ENCODE measurements at regions not wholly inside any gene's neighbourhood (a gene's known extent, or its start where the extent isn't known, plus 50 kb on each side); places are given as distances from the start of the nearest gene placed in this dataset.

- Histone ChIP-seq H3K4me1 (ENCODE audit: insufficient read depth, low read length) (no peaks in the 10 kb centered on the region), H3K9me3 (ENCODE audit: low read depth, low read length) (no peaks in the 10 kb centered on the region), H3K27me3 (ENCODE audit: insufficient read depth, low read length) (no peaks in the 10 kb centered on the region), H3K4me3 (ENCODE audit: low read length) (no peak overlapping the region)
Observed at GRCh38 chr6:100165442-100165841, 171.4 kb upstream of the MCHR2 start.

DNA sequence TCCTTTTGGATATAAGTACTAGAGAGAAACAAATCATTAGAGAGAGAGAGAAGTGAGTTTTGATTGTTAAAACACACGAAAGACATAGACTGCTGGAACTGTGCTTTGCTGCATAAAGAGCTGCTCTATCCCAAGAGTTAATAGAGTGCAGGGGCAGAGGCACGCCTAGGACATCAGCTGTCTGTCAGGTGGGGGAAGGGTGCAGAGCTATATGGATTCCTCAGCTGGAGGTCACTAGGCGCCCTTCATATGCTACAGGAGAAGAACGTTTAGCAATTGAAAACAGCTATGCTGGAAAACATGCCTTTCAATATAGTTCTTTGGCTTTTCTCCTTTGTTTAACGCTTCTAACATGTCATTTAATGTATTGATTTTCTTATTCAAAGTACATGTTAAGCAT lies 169.0 kb upstream of the MCHR2 start:
- no peaks in the 10 kb centered on the region for H3K4me1 ChIP-seq (ENCODE audit: insufficient read depth, low read length)
- no peak overlapping the region for H3K4me3 ChIP-seq (ENCODE audit: low read length)
- H3K27me3 ChIP-seq (ENCODE audit: insufficient read depth, low read length), result no peaks in the 10 kb centered on the region
- H3K9me3 ChIP-seq (ENCODE audit: low read depth, low read length), result no peaks in the 10 kb centered on the region

- H3K27me3 ChIP-seq (ENCODE audit: insufficient read depth, low read length), result no peaks in the 10 kb centered on the region
- H3K4me1 ChIP-seq (ENCODE audit: insufficient read depth, low read length), result no peaks in the 10 kb centered on the region
- H3K9me3 ChIP-seq (ENCODE audit: low read depth, low read length), result no peaks in the 10 kb centered on the region
Observed at GRCh38 chr6:100161782-100162365, 167.9 kb upstream of the MCHR2 start.

GRCh38 chr6:100160930-100161329 lies 166.9 kb upstream of the MCHR2 start:
- Histone ChIP-seq H3K4me1 (ENCODE audit: insufficient read depth, low read length) (no peaks in the 10 kb centered on the region), H3K9me3 (ENCODE audit: low read depth, low read length) (no peaks in the 10 kb centered on the region), H3K4me3 (ENCODE audit: low read length) (no peak overlapping the region), H3K27me3 (ENCODE audit: insufficient read depth, low read length) (no peaks in the 10 kb centered on the region)

More at GRCh38 chr6:100161782-100162365, 167.9 kb upstream of the MCHR2 start:
- no peak overlapping the region for H3K4me3 ChIP-seq (ENCODE audit: low read length)

- Histone ChIP-seq H3K4me1 (ENCODE audit: insufficient read depth, low read length) (no peaks in the 10 kb centered on the region), H3K4me3 (ENCODE audit: low read length) (no peak overlapping the region), H3K9me3 (ENCODE audit: low read depth, low read length) (no peaks in the 10 kb centered on the region), H3K27me3 (ENCODE audit: insufficient read depth, low read length) (no peaks in the 10 kb centered on the region)
Observed at GRCh38 chr6:100155141-100155540, 161.1 kb upstream of the MCHR2 start.

- H3K27me3 ChIP-seq (ENCODE audit: insufficient read depth, low read length), result no peaks in the 10 kb centered on the region
- no peaks in the 10 kb centered on the region for H3K4me1 ChIP-seq (ENCODE audit: insufficient read depth, low read length)
- no peaks in the 10 kb centered on the region for H3K9me3 ChIP-seq (ENCODE audit: low read depth, low read length)
- H3K4me3 ChIP-seq (ENCODE audit: low read length), result no peak overlapping the region
Observed at GRCh38 chr6:100153636-100154275, 159.7 kb upstream of the MCHR2 start.

DNA sequence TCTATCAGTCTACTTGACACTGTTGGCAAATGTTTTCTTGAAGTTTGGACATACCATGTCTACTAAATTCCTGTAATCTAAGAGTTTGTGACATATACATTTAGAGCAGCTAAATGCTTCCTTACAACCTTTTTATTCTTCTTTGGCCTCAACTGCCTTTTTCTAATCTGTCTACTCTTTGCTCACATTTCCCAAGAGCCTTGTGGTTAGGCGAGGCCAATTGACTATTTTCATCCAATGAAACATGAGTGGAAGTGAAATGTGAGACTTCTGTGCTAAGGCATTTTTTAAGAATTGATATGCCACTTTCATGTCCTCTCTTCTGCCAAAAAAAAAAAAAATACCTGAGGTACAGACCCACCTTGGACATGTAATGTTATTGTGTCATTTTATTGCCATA lies 158.2 kb upstream of the MCHR2 start:
- Histone ChIP-seq H3K9me3 (ENCODE audit: low read depth, low read length) (no peaks in the 10 kb centered on the region), H3K27me3 (ENCODE audit: insufficient read depth, low read length) (no peaks in the 10 kb centered on the region), H3K4me1 (ENCODE audit: insufficient read depth, low read length) (no peaks in the 10 kb centered on the region), H3K4me3 (ENCODE audit: low read length) (no peak overlapping the region)

- no peaks in the 10 kb centered on the region for H3K4me1 ChIP-seq (ENCODE audit: insufficient read depth, low read length)
- no peaks in the 10 kb centered on the region for H3K27me3 ChIP-seq (ENCODE audit: insufficient read depth, low read length)
- no peak overlapping the region for H3K4me3 ChIP-seq (ENCODE audit: low read length)
- no peaks in the 10 kb centered on the region for H3K9me3 ChIP-seq (ENCODE audit: low read depth, low read length)
Observed at GRCh38 chr6:100144991-100145390, 151.0 kb upstream of the MCHR2 start.

- no peaks in the 10 kb centered on the region for H3K4me1 ChIP-seq (ENCODE audit: insufficient read depth, low read length)
- H3K4me3 ChIP-seq (ENCODE audit: low read length), result no peak overlapping the region
- no peaks in the 10 kb centered on the region for H3K9me3 ChIP-seq (ENCODE audit: low read depth, low read length)
- no peaks in the 10 kb centered on the region for H3K27me3 ChIP-seq (ENCODE audit: insufficient read depth, low read length)
Observed at GRCh38 chr6:100138346-100139022, 144.5 kb upstream of the MCHR2 start.

- Histone ChIP-seq H3K4me1 (ENCODE audit: insufficient read depth, low read length) (no peaks in the 10 kb centered on the region), H3K27me3 (ENCODE audit: insufficient read depth, low read length) (no peaks in the 10 kb centered on the region), H3K4me3 (ENCODE audit: low read length) (no peak overlapping the region), H3K9me3 (ENCODE audit: low read depth, low read length) (no peaks in the 10 kb centered on the region)
Observed at GRCh38 chr6:100137759-100138158, 143.7 kb upstream of the MCHR2 start.

DNA sequence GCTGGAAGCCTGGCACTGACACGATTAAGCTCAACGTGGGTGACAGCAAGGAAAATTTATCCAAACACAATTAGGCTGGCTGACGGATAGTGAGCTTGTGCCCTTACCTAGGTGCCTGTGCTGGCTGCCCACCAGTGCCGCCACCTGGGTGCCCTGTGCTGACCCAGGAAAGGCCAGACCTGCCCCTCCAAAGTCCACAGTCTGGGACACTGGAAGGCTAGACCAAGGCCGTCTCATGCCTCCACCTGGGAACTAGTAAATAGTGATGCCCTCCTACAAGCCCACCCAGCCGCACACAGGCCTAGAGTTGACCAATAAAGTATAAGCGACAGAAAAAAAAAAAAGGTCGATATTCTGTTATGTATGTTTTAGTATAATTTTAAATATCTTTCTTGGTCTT lies 142.6 kb upstream of the MCHR2 start:
- Histone ChIP-seq H3K4me1 (ENCODE audit: insufficient read depth, low read length) (no peaks in the 10 kb centered on the region), H3K9me3 (ENCODE audit: low read depth, low read length) (no peaks in the 10 kb centered on the region), H3K27me3 (ENCODE audit: insufficient read depth, low read length) (no peaks in the 10 kb centered on the region), H3K4me3 (ENCODE audit: low read length) (no peak overlapping the region)

- Histone ChIP-seq H3K4me1 (ENCODE audit: insufficient read depth, low read length) (no peaks in the 10 kb centered on the region), H3K27me3 (ENCODE audit: insufficient read depth, low read length) (no peaks in the 10 kb centered on the region), H3K9me3 (ENCODE audit: low read depth, low read length) (peaks cover under 1% of the 10 kb centered on the region), H3K4me3 (ENCODE audit: low read length) (no peak overlapping the region)
Observed at GRCh38 chr6:100135977-100136376, 142.0 kb upstream of the MCHR2 start.

GRCh38 chr6:100134703-100135102 lies 140.7 kb upstream of the MCHR2 start:
- H3K4me3 ChIP-seq (ENCODE audit: low read length), result no peak overlapping the region
- H3K4me1 ChIP-seq (ENCODE audit: insufficient read depth, low read length), result no peaks in the 10 kb centered on the region
- H3K9me3 ChIP-seq (ENCODE audit: low read depth, low read length), result peaks cover 5% of the 10 kb centered on the region
- no peaks in the 10 kb centered on the region for H3K27me3 ChIP-seq (ENCODE audit: insufficient read depth, low read length)

- peaks cover 5% of the 10 kb centered on the region for H3K9me3 ChIP-seq (ENCODE audit: low read depth, low read length)
- H3K27me3 ChIP-seq (ENCODE audit: insufficient read depth, low read length), result no peaks in the 10 kb centered on the region
- H3K4me1 ChIP-seq (ENCODE audit: insufficient read depth, low read length), result no peaks in the 10 kb centered on the region
- no peak overlapping the region for H3K4me3 ChIP-seq (ENCODE audit: low read length)
Observed at GRCh38 chr6:100134297-100134696, 140.3 kb upstream of the MCHR2 start.

DNA sequence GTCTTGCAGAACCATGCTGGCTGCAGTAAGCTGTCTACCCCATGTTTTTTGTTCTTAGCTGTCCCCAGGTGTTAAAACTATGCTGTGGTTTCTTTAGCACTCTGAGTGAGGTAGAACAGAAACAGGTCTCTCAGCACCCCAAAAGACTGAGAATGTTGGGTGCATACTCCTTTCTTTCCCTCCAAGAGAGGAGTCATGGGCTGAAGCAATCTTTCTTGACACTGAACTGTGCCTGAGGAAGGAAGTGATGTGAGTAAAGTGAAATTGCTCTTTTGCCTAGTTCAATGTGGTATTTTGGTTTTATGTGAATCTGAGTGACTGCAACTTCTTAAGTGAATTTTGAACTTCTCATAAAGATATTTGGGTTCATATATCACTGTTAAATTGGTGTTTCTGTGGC lies 138.0 kb upstream of the MCHR2 start:
- Histone ChIP-seq H3K4me3 (ENCODE audit: low read length) (no peak overlapping the region), H3K9me3 (ENCODE audit: low read depth, low read length) (peaks cover 5% of the 10 kb centered on the region), H3K4me1 (ENCODE audit: insufficient read depth, low read length) (no peaks in the 10 kb centered on the region)

DNA sequence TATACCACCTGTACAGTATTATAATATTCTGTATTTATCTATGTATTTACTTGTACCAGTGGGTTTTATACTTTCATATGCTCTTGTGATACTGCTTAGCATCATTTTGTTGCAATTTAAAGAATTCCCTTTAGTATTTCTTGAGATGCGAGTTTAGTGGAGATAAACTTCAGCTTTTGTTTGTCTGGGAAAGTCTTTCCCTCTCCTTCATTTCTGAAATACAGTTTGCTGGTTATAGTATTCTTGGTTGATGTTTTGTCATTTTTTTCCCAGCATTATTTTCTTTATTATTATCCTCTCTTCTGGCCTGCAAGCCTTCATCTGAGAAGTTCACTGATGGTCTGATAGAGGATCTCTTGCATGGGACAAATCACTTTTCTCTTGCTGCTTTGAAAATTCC lies 136.6 kb upstream of the MCHR2 start:
- Histone ChIP-seq H3K27me3 (ENCODE audit: insufficient read depth, low read length) (no peaks in the 10 kb centered on the region), H3K4me3 (ENCODE audit: low read length) (no peak overlapping the region), H3K9me3 (ENCODE audit: low read depth, low read length) (peaks cover 5% of the 10 kb centered on the region), H3K4me1 (ENCODE audit: insufficient read depth, low read length) (no peaks in the 10 kb centered on the region)

More for the DNA sequence above, 138.0 kb upstream of the MCHR2 start:
- H3K27me3 ChIP-seq (ENCODE audit: insufficient read depth, low read length), result no peaks in the 10 kb centered on the region
